Upper lobe of right lung (tissue), 1 donor: ENCODE measurements at regions not wholly inside any gene's neighbourhood (a gene's known extent, or its start where the extent isn't known, plus 50 kb on each side); places are given as distances from the start of the nearest gene placed in this dataset.
"Not testable (repeated sequence)": the region's sequence is repeated elsewhere in the genome, so short reads cannot be mapped to it uniquely, and the experiment has no call there.

ENCODE experiments used
- ATAC-seq: fragments of 200-7000 bp; cut with Tn5 transposase; one replicate; pipeline ENCODE4 v1.9.1; 2020; ENCODE audit warnings: mild to moderate bottlenecking, moderate library complexity
- DNase-seq: peaks from one replicate; pipeline ENCODE4 v3.0.0-alpha.2; 2020
- H3K27ac ChIP-seq: fragments of 200-600 bp; one replicate; pipeline ENCODE4 v1.8.0; 2022
- H3K27me3 ChIP-seq: fragments of 200-600 bp; one replicate; pipeline ENCODE4 v1.8.0; 2022; ENCODE audit warnings: mild to moderate bottlenecking
- H3K36me3 ChIP-seq: fragments of 200-600 bp; one replicate; pipeline ENCODE4 v1.8.0; 2022
- H3K4me1 ChIP-seq: fragments of 200-600 bp; one replicate; pipeline ENCODE4 v1.8.0; 2022
- H3K4me3 ChIP-seq: fragments of 200-600 bp; one replicate; pipeline ENCODE4 v1.8.0; 2022; ENCODE audit warnings: mild to moderate bottlenecking
- H3K9me3 ChIP-seq: fragments of 200-600 bp; one replicate; pipeline ENCODE4 v1.8.0; 2022
- CTCF ChIP-seq: fragments of 200-600 bp; IDR thresholded peaks from one replicate; pipeline ENCODE4 v1.8.0; 2022; ENCODE audit warnings: antibody characterized with exemption
- intact Hi-C: fragments of 100-400 bp; cut with DNase I; formaldehyde crosslinking; loops from one replicate; pipeline ENCODE4 v1.11.0; 2022
- donor health status: DM: no; HTN: yes; CAD: no; lungs with severe emphysema.

GRCh38 chr5:82584631-82585030, 306.5 kb upstream of the RPS23 start:
- H3K27me3 ChIP-seq: no peaks in the 10 kb centered on the region
- H3K36me3 ChIP-seq: no peaks in the 10 kb centered on the region
- no peak for TF ChIP-seq CTCF
- intact Hi-C loops: no loop called here
- DNase-seq (no peak), ATAC-seq (peak; percentile 15)
- no peaks in the 10 kb centered on the region for H3K4me1 ChIP-seq
- H3K9me3 ChIP-seq: no peaks in the 10 kb centered on the region
- H3K27ac ChIP-seq: no peak overlapping the region
- H3K4me3 ChIP-seq: no peak overlapping the region

- H3K36me3 ChIP-seq, H3K4me3 ChIP-seq, DNase-seq, H3K9me3 ChIP-seq, ATAC-seq, H3K4me1 ChIP-seq, intact Hi-C loops, H3K27ac ChIP-seq, H3K27me3 ChIP-seq: not testable (repeated sequence)
These were observed 305.2 kb upstream of the RPS23 start for GRCh38 chr5:82583331-82583730.

DNA sequence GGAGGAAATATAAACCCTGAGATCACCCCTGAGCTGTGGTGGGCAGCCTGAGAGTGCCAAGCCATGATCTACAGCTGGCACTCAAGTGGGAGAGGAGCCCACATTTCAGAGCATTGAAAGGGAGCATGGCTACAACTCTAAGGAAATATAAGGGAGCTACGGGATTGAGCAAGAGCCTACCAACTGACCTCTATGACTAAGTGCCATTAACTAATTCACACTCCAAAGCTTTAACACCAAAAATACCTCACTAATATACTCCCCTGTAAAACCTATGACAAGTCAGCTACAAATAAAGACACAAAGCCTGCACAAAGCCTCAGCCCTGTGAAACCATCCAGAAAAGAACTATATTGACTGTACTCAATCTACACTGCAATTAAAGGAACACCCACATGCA, 286.8 kb upstream of the RPS23 start:
- no peak for TF ChIP-seq CTCF
- H3K4me1 ChIP-seq: no peaks in the 10 kb centered on the region
- H3K36me3 ChIP-seq: no peaks in the 10 kb centered on the region
- intact Hi-C loops: no loop called here
- no peak overlapping the region for H3K4me3 ChIP-seq
- H3K9me3 ChIP-seq: no peaks in the 10 kb centered on the region
- no peak overlapping the region for H3K27ac ChIP-seq
- H3K27me3 ChIP-seq: no peaks in the 10 kb centered on the region
- ATAC-seq (no peak), DNase-seq (no peak)

GRCh38 chr5:82563745-82564144, 285.6 kb upstream of the RPS23 start:
- no peak for ATAC-seq
- Histone ChIP-seq H3K27me3 (no peaks in the 10 kb centered on the region), H3K36me3 (no peaks in the 10 kb centered on the region), H3K4me3 (no peak overlapping the region), H3K27ac (no peak overlapping the region), H3K4me1 (no peaks in the 10 kb centered on the region), H3K9me3 (no peaks in the 10 kb centered on the region)
- intact Hi-C loops: no loop called here
- TF ChIP-seq CTCF: no peak
- DNase-seq: no peak

GRCh38 chr5:82562696-82563240, 284.6 kb upstream of the RPS23 start:
- intact Hi-C loops: no loop called here
- no peaks in the 10 kb centered on the region for H3K4me1 ChIP-seq
- DNase-seq (no peak), ATAC-seq (no peak)
- H3K27ac ChIP-seq: no peak overlapping the region
- H3K4me3 ChIP-seq: no peak overlapping the region
- H3K9me3 ChIP-seq: no peaks in the 10 kb centered on the region
- H3K27me3 ChIP-seq: no peaks in the 10 kb centered on the region
- no peak for TF ChIP-seq CTCF
- H3K36me3 ChIP-seq: no peaks in the 10 kb centered on the region

DNA sequence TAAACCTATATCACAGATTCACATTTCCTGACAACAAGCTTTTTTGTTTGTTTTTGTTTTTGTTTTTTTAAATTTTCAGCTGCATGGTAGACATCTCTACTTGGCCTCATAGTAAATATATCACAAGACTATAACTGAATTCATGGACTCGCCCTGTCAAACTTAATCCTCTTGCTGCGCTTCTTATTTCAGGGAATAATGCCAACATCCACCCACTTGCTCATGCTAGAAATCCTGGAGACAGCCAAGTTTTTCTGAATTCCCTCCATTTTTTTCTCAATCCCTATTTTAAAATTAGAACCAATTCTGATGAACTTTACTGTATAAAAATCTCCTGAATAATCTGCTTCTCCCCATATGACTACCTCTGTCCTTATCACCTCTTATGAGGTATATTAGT, 283.6 kb upstream of the RPS23 start:
- H3K9me3 ChIP-seq: no peaks in the 10 kb centered on the region
- ATAC-seq (no peak), DNase-seq (no peak)
- no peak for TF ChIP-seq CTCF
- H3K27ac ChIP-seq: no peak overlapping the region
- no peaks in the 10 kb centered on the region for H3K27me3 ChIP-seq
- intact Hi-C loops: no loop called here
- H3K4me1 ChIP-seq: no peaks in the 10 kb centered on the region
- H3K36me3 ChIP-seq: no peaks in the 10 kb centered on the region
- no peak overlapping the region for H3K4me3 ChIP-seq
